CD4-positive, alpha-beta T cell (primary cell): ENCODE measurements at regions not wholly inside any gene's neighbourhood (a gene's known extent, or its start where the extent isn't known, plus 50 kb on each side); places are given as distances from the start of the nearest gene placed in this dataset.

ENCODE experiments used
- ATAC-seq: fragments of 200-7000 bp; cut with Tn5 transposase; one replicate; pipeline ENCODE4 v1.10.0; 2022; ENCODE audit warnings: mild to moderate bottlenecking; ENCODE audit not compliant: poor library complexity
- CTCF ChIA-PET: fragments of 350-600 bp; sonication (Branson Sonifier 250); formaldehyde crosslinking; loops from one replicate; lab custom pipeline; 2021; ENCODE audit warnings: antibody characterized with exemption, inconsistent platforms; lab: Charles Lee
- POLR2A ChIA-PET: fragments of 350-600 bp; sonication (Branson Sonifier 250); formaldehyde crosslinking; loops from one replicate; lab custom pipeline; 2021; ENCODE audit warnings: antibody characterized with exemption, inconsistent platforms; lab: Charles Lee
- DNase-seq, 14 experiments: peaks; one replicate each; pipeline ENCODE4 v3.0.0-alpha.2; 2013 to 2020; ENCODE audit warnings: mixed read lengths in 2 of 14
- H3K27ac ChIP-seq, 2 donors: one replicate each; pipeline versions ENCODE4 v1.5.1 to v1.7.0; 2013; ENCODE audit warnings: low read length in 2 of 2, low read depth in 1 of 2, mild to moderate bottlenecking in 1 of 2
- H3K27me3 ChIP-seq, 2 experiments: 1 replicate in 1 of 2; 2 replicates in 1 of 2; pipeline versions ENCODE4 v1.6.1 to v1.7.0; 2013; ENCODE audit warnings: low read length in 2 of 2, control low read depth in 1 of 2, mild to moderate bottlenecking in 1 of 2, moderate library complexity in 1 of 2; ENCODE audit not compliant: insufficient read depth in 2 of 2, control insufficient read depth in 1 of 2
- H3K36me3 ChIP-seq: one replicate; pipeline ENCODE4 v1.6.1; 2013; ENCODE audit warnings: low read length, control low read depth; ENCODE audit not compliant: insufficient read depth
- H3K4me1 ChIP-seq: one replicate; pipeline ENCODE4 v1.6.1; 2013; ENCODE audit warnings: low read length, control low read depth; ENCODE audit not compliant: insufficient read depth
- H3K4me3 ChIP-seq: one replicate; pipeline ENCODE4 v1.5.1; 2013; ENCODE audit warnings: mild to moderate bottlenecking, low read length, moderate library complexity
- H3K9me3 ChIP-seq, 2 experiments: 1 replicate in 1 of 2; 2 replicates in 1 of 2; pipeline versions ENCODE4 v1.6.1 to v1.7.0; 2013; ENCODE audit warnings: low read length in 2 of 2, mild to moderate bottlenecking in 2 of 2, control low read depth in 1 of 2, moderate library complexity in 1 of 2; ENCODE audit not compliant: control insufficient read depth in 1 of 2, insufficient read depth in 1 of 2
- H3K27ac Mint-ChIP-seq: one replicate; pipeline ENCODE4 v1.8.0; 2020; ENCODE audit warnings: mixed read lengths
- H3K27me3 Mint-ChIP-seq: one replicate; pipeline ENCODE4 v1.8.0; 2021; ENCODE audit warnings: mixed read lengths
- H3K36me3 Mint-ChIP-seq: one replicate; pipeline ENCODE4 v1.8.0; 2021; ENCODE audit warnings: low read depth, mixed read lengths
- H3K4me1 Mint-ChIP-seq: one replicate; pipeline ENCODE4 v1.8.0; 2021; ENCODE audit warnings: low read depth, mixed read lengths
- H3K4me3 Mint-ChIP-seq: one replicate; pipeline ENCODE4 v1.8.0; 2020; ENCODE audit warnings: mild to moderate bottlenecking, mixed read lengths
- H3K9me3 Mint-ChIP-seq: one replicate; pipeline ENCODE4 v1.8.0; 2020; ENCODE audit warnings: mixed read lengths
- CTCF ChIP-seq: fragments of 200-600 bp; IDR thresholded peaks from one replicate; pipeline ENCODE4 v1.8.0; 2022; ENCODE audit warnings: antibody characterized with exemption, mild to moderate bottlenecking
- intact Hi-C, 2 experiments: fragments of 100-400 bp; cut with DNase I in 1 of 2; cut with micrococcal nuclease in 1 of 2; formaldehyde crosslinking; loops; one replicate each; pipeline versions ENCODE4 v1.15.1 to v1.9.0; 2023 to 2025; cut with DNase I, micrococcal nuclease

DNA sequence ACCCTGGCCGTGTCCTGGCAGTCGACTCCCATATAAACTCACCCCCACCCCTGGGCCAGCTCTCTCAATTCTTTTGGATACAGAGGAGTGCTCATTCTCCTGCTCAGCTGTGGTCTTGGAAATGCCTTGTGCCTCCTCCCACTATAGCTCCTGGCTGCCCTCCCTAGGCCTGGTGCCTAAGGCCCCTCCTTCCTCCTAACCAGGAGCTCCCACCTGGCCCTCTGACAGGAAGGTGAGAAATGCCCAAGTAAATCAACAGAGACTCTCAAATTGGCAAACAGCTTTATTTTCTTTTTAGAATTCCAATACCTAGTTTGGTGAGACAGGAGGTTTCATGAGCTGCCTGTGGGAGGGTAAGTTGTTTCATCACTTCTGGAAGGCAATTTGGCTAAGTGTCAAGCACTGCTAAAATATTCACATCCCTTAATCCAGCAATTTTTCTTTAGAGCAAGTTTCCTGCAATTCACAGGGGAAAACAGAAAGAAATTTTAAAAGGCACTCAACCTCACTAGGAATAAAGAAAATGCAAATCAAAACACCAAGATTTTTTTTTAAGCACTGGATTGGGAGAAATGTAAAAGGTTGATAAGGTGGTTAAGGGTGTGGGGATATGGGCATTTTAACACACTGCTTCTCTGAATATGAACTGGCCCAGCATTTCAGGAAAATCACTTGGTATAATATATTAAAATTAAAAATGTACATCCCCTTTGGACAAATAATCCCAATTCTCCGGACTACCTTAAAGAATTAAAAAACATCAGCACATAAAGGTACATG lies 209.7 kb upstream of the ARHGAP20 start:
- no peak overlapping the region for H3K4me3 ChIP-seq
- no peak for DNase-seq
- ChIA-PET POLR2A (interaction anchor here (0.6 to 0.8 kb wide), 2 partner anchors 8 to 13 kb away, joined by 3 to 4 read pairs; no protein-coding TSS in a partner anchor), CTCF (no interaction called here)
- H3K27ac ChIP-seq: no peak overlapping the region
- ATAC-seq: no peak
- H3K27me3 ChIP-seq: no peaks in the 10 kb centered on the region
- intact Hi-C loops: no loop called here
- H3K9me3 Mint-ChIP-seq: peaks cover 2% of the 10 kb centered on the region
- no peaks in the 10 kb centered on the region for H3K36me3 ChIP-seq
- peaks cover 0 to 4% of the 10 kb centered on the region in 2 experiments for H3K9me3 ChIP-seq
- peaks cover 17% of the 10 kb centered on the region for H3K4me1 Mint-ChIP-seq
- H3K4me3 Mint-ChIP-seq: no peak overlapping the region
- H3K27me3 Mint-ChIP-seq: no peaks in the 10 kb centered on the region
- no peaks in the 10 kb centered on the region for H3K4me1 ChIP-seq
- H3K27ac Mint-ChIP-seq: no peak overlapping the region
- TF ChIP-seq CTCF: no peak
- H3K36me3 Mint-ChIP-seq: no peaks in the 10 kb centered on the region

DNA sequence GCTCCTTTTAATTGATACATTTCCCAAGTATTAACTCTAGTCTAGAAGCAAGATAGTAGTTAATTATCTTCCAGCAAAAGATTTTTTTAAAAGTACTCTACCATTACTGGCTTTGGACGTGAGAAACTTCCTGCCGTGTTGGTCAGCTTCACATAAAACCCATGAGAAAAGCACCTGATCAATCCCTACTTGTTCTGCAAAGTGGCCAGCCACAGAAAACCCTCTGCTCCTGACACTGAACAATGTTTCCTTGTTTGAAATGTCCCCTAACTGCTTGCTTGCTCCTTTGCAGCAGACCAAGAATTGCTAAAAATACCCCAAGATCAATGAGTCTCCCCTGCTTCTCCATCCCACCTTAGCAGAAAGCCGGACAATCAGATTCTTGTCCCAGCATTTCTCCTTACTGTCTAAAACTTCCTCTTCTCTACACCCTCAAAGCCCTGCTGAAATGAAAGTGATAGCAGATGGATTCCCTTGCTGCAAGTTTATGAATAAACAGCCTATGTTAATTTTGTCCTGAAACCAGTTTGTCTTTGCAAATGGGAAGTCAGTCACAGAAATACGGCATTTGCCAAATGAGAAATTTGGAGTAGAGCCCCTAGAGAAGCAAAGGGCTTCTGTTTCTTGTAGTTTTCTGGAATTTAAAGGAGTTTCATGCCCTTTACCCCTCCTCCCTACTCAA lies 207.1 kb upstream of the ARHGAP20 start:
- Mint-ChIP-seq H3K9me3 (peaks cover 8% of the 10 kb centered on the region), H3K4me3 (no peak overlapping the region), H3K4me1 (peaks cover 17% of the 10 kb centered on the region), H3K27ac (no peak overlapping the region), H3K27me3 (no peaks in the 10 kb centered on the region), H3K36me3 (no peaks in the 10 kb centered on the region)
- Histone ChIP-seq H3K27me3 (no peaks in the 10 kb centered on the region), H3K4me1 (no peaks in the 10 kb centered on the region), H3K4me3 (no peak overlapping the region), H3K36me3 (no peaks in the 10 kb centered on the region), H3K9me3 (peaks cover 0 to 12% of the 10 kb centered on the region in 2 experiments), H3K27ac (no peak overlapping the region)
- peak in 1 of 14 experiments; percentile 2 for DNase-seq
- no peak for ATAC-seq
- POLR2A ChIA-PET: no interaction called here
- intact Hi-C loops: no loop called here
- TF ChIP-seq CTCF: no peak
- CTCF ChIA-PET: interaction anchor here (1.5 kb wide), 1 partner anchor 12 kb away, joined by 4 read pairs; no protein-coding TSS in a partner anchor

- Mint-ChIP-seq H3K36me3 (no peaks in the 10 kb centered on the region), H3K4me1 (peaks cover 17% of the 10 kb centered on the region), H3K9me3 (peaks cover 8% of the 10 kb centered on the region), H3K27ac (no peak overlapping the region), H3K27me3 (no peaks in the 10 kb centered on the region), H3K4me3 (no peak overlapping the region)
- Histone ChIP-seq H3K4me1 (no peaks in the 10 kb centered on the region), H3K4me3 (no peak overlapping the region), H3K27me3 (no peaks in the 10 kb centered on the region), H3K36me3 (no peaks in the 10 kb centered on the region), H3K27ac (no peak overlapping the region), H3K9me3 (peaks cover 0 to 12% of the 10 kb centered on the region in 2 experiments)
- ATAC-seq: no peak
- intact Hi-C loops: no loop called here
- CTCF ChIA-PET: interaction anchor here (1.5 kb wide), 1 partner anchor 11 kb away, joined by 4 read pairs; no protein-coding TSS in a partner anchor
- DNase-seq: no peak
- no peak for TF ChIP-seq CTCF
- POLR2A ChIA-PET: no interaction called here
Measured at GRCh38 chr11:110918351-110918750, 206.1 kb upstream of the ARHGAP20 start.
